H9 (cell line): ENCODE measurements at regions not wholly inside any gene's neighbourhood (a gene's known extent, or its start where the extent isn't known, plus 50 kb on each side); places are given as distances from the start of the nearest gene placed in this dataset.

ENCODE experiments used
- DNase-seq: peaks from one replicate; pipeline ENCODE4 v3.0.0-alpha.2; 2017
- H2AFZ ChIP-seq: one replicate; pipeline ENCODE4 v1.6.1; 2013; ENCODE audit warnings: mild to moderate bottlenecking, low read length, control low read depth, moderate library complexity
- H2AK5ac ChIP-seq: 2 replicates; pipeline ENCODE4 v1.6.1; 2013; ENCODE audit warnings: low read length, control low read depth, mixed read lengths; ENCODE audit not compliant: insufficient read length
- H2BK120ac ChIP-seq: one replicate; pipeline ENCODE4 v1.6.1; 2013; ENCODE audit warnings: low read depth, mild to moderate bottlenecking, low read length, control low read depth, inconsistent platforms; ENCODE audit not compliant: poor library complexity, severe bottlenecking
- H2BK12ac ChIP-seq: 2 replicates; pipeline ENCODE4 v1.6.1; 2013; ENCODE audit warnings: low read length, control low read depth, mixed read lengths, low read depth; ENCODE audit not compliant: insufficient read length
- H2BK15ac ChIP-seq: 2 replicates; pipeline ENCODE4 v1.6.1; 2013; ENCODE audit warnings: low read depth, low read length, control low read depth
- H2BK20ac ChIP-seq: one replicate; pipeline ENCODE4 v1.6.1; 2013; ENCODE audit warnings: low read depth, mild to moderate bottlenecking, low read length, control low read depth, inconsistent platforms; ENCODE audit not compliant: poor library complexity, severe bottlenecking
- H2BK5ac ChIP-seq: 2 replicates; pipeline ENCODE4 v1.6.1; 2013; ENCODE audit warnings: low read length, control low read depth, mixed read lengths; ENCODE audit not compliant: insufficient read length
- H3K14ac ChIP-seq: 2 replicates; pipeline ENCODE4 v1.6.1; 2013; ENCODE audit warnings: low read length, control low read depth; ENCODE audit not compliant: insufficient read depth
- H3K18ac ChIP-seq: 2 replicates; pipeline ENCODE4 v1.6.1; 2013; ENCODE audit warnings: low read depth, mild to moderate bottlenecking, mixed read lengths, low read length, control low read depth; ENCODE audit not compliant: insufficient read length
- H3K23ac ChIP-seq: 2 replicates; pipeline ENCODE4 v1.6.1; 2013; ENCODE audit warnings: low read length, control low read depth, mixed read lengths, low read depth; ENCODE audit not compliant: insufficient read length
- H3K23me2 ChIP-seq: 2 replicates; pipeline ENCODE4 v1.6.1; 2013; ENCODE audit warnings: low read depth, mild to moderate bottlenecking, mixed read lengths, low read length, control low read depth; ENCODE audit not compliant: insufficient read length, poor library complexity, severe bottlenecking
- H3K27ac ChIP-seq: 2 replicates; pipeline ENCODE4 v1.5.1; 2013; ENCODE audit warnings: low read length, control low read depth, mixed read lengths, low read depth; ENCODE audit not compliant: insufficient read length
- H3K27me3 ChIP-seq: 2 replicates; pipeline ENCODE4 v1.6.1; 2013; ENCODE audit warnings: low read length, control low read depth, inconsistent platforms; ENCODE audit not compliant: insufficient read depth
- H3K4ac ChIP-seq: 2 replicates; pipeline ENCODE4 v1.6.1; 2013; ENCODE audit warnings: low read depth, mild to moderate bottlenecking, control low read depth, inconsistent platforms, low read length, moderate library complexity
- H3K4me1 ChIP-seq: 2 replicates; pipeline ENCODE4 v1.6.1; 2013; ENCODE audit warnings: low read length, control low read depth, inconsistent platforms; ENCODE audit not compliant: insufficient read depth
- H3K4me2 ChIP-seq: 2 replicates; pipeline ENCODE4 v1.6.1; 2013; ENCODE audit warnings: low read length, control low read depth, mixed read lengths; ENCODE audit not compliant: insufficient read length, insufficient read depth
- H3K56ac ChIP-seq: 2 replicates; pipeline ENCODE4 v1.6.1; 2013; ENCODE audit warnings: low read depth, mild to moderate bottlenecking, mixed read lengths, low read length, control low read depth; ENCODE audit not compliant: insufficient read length
- H3K79me1 ChIP-seq: 2 replicates; pipeline ENCODE4 v1.6.1; 2013; ENCODE audit warnings: low read depth, mild to moderate bottlenecking, moderate library complexity, low read length, control low read depth, inconsistent platforms; ENCODE audit not compliant: insufficient read depth, poor library complexity, severe bottlenecking
- H3K79me2 ChIP-seq: 2 replicates; pipeline ENCODE4 v1.6.1; 2013; ENCODE audit warnings: low read length, control low read depth, inconsistent platforms; ENCODE audit not compliant: insufficient read depth
- H3K9ac ChIP-seq: 2 replicates; pipeline ENCODE4 v1.6.1; 2013; ENCODE audit warnings: low read length, control low read depth, mixed read lengths; ENCODE audit not compliant: insufficient read length; ENCODE audit errors: extremely low read depth
- H3K9me3 ChIP-seq: one replicate; pipeline ENCODE4 v1.6.1; 2013; ENCODE audit warnings: low read depth, low read length, inconsistent platforms; ENCODE audit not compliant: control insufficient read depth
- H3T11ph ChIP-seq: one replicate; pipeline ENCODE4 v1.6.1; 2013; ENCODE audit warnings: mild to moderate bottlenecking, low read length, control low read depth, inconsistent platforms
- H4K20me1 ChIP-seq: one replicate; pipeline ENCODE4 v1.6.1; 2013; ENCODE audit not compliant: control insufficient read depth, insufficient read length, insufficient read depth
- H4K5ac ChIP-seq: 2 replicates; pipeline ENCODE4 v1.6.1; 2013; ENCODE audit warnings: low read depth, mild to moderate bottlenecking, mixed read lengths, low read length, control low read depth; ENCODE audit not compliant: insufficient read length
- H4K8ac ChIP-seq: replicated peaks from 2 replicates; pipeline ENCODE4 v1.6.1; 2013; ENCODE audit warnings: low read length, control low read depth, mixed read lengths, low read depth; ENCODE audit not compliant: insufficient read length
- H4K91ac ChIP-seq: 2 replicates; pipeline ENCODE4 v1.6.1; 2013; ENCODE audit warnings: low read depth, mild to moderate bottlenecking, moderate library complexity, mixed read lengths, low read length, control low read depth; ENCODE audit not compliant: insufficient read length
- H3K27ac Mint-ChIP-seq, 3 experiments: 2 replicates in 2 of 3; 3 replicates in 1 of 3; pipeline ENCODE4 v1.8.0; 2020 to 2021; ENCODE audit warnings: mixed read lengths in 3 of 3, mild to moderate bottlenecking in 1 of 3, moderate library complexity in 1 of 3
- H3K27me3 Mint-ChIP-seq: 2 replicates; pipeline ENCODE4 v1.8.0; 2021; ENCODE audit warnings: low read depth, mild to moderate bottlenecking, moderate library complexity, mixed read lengths
- H3K36me3 Mint-ChIP-seq, 3 experiments: 2 replicates in 2 of 3; 3 replicates in 1 of 3; pipeline ENCODE4 v1.8.0; 2020 to 2021; ENCODE audit warnings: low read depth in 3 of 3, mixed read lengths in 3 of 3; ENCODE audit not compliant: insufficient read depth in 1 of 3
- H3K4me1 Mint-ChIP-seq, 2 experiments: 2 replicates each; pipeline ENCODE4 v1.8.0; 2020; ENCODE audit warnings: mixed read lengths in 2 of 2
- H3K4me3 Mint-ChIP-seq, 2 experiments: 2 replicates in 1 of 2; 3 replicates in 1 of 2; pipeline ENCODE4 v1.8.0; 2020 to 2021; ENCODE audit warnings: mild to moderate bottlenecking in 2 of 2, mixed read lengths in 2 of 2, moderate library complexity in 1 of 2
- H3K9me3 Mint-ChIP-seq, 2 experiments: 2 replicates in 1 of 2; 3 replicates in 1 of 2; pipeline ENCODE4 v1.8.0; 2020; ENCODE audit warnings: mild to moderate bottlenecking in 2 of 2, mixed read lengths in 2 of 2, moderate library complexity in 1 of 2
- WGBS: extraction: QIAGEN DNeasy Blood & Tissue Kit; methylation state at CpG from one replicate; pipeline ENCODE4 v1.1.7; 2013; ENCODE audit warnings: missing lambda C conversion rate, low lambda C conversion rate, mixed read lengths; ENCODE audit not compliant: insufficient read length; ENCODE audit errors: extremely low coverage; 5-methylcytosine and 5-hydroxymethylcytosine counted together
- TF ChIP-seq, protein P1 (sequence below): fragments of 200-600 bp; sonication (generic); conservative IDR thresholded peaks from 3 replicates; pipeline ENCODE4 v1.8.0; 2021; ENCODE audit warnings: antibody characterized with exemption, mild to moderate bottlenecking

DNA sequence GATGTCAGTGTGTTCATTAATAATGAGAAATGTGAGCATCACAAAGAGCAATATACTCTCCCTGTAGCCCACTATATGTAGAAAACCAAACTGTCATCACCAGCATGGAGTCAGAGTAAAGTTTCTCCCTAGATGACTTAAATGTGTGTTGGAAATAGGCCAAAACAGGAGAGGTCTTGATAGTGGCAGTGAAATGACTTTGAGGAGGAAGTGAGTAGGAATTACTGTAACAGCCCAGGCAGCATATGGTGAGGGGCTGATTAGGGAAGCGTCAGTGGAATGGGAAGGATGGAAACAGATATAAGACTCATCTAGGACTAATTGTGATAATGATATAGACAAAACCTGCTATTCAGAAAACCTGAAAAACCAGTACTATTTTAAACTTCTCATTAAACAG lies 83.9 kb downstream of the ATXN3L start:
- Mint-ChIP-seq H3K27me3 (peaks cover 2% of the 10 kb centered on the region), H3K9me3 (peaks cover 57 to 64% of the 10 kb centered on the region in 2 experiments), H3K36me3 (peaks cover 0 to 3% (median 1%) of the 10 kb centered on the region in 3 experiments; a peak in 3 of 7 replicates), H3K27ac (no peak overlapping the region; a peak in 1 of 7 replicates), H3K4me3 (no peak overlapping the region), H3K4me1 (peaks cover 6% of the 10 kb centered on the region in 2 experiments; a peak in 1 of 4 replicates)
- H3K56ac ChIP-seq: no peak overlapping the region
- no peaks in the 10 kb centered on the region for H4K20me1 ChIP-seq
- H4K5ac ChIP-seq: no peak overlapping the region
- H3K27ac ChIP-seq: no peak overlapping the region
- H3K9ac ChIP-seq: no peak overlapping the region
- no peak overlapping the region for H4K91ac ChIP-seq
- no peak overlapping the region for H3K23ac ChIP-seq
- WGBS: no CpG with 5 or more reads among the region's 1 CpG
- no peak overlapping the region for H2AFZ ChIP-seq
- H3K79me1 ChIP-seq: no peaks in the 10 kb centered on the region
- H3K9me3 ChIP-seq: peaks cover 9% of the 10 kb centered on the region
- H3K14ac ChIP-seq: no peak overlapping the region
- no peak overlapping the region for H4K8ac ChIP-seq
- no peak overlapping the region for H2BK15ac ChIP-seq
- H2BK12ac ChIP-seq: no peak overlapping the region
- no peak overlapping the region for H3K4me2 ChIP-seq
- no peaks in the 10 kb centered on the region for H3K27me3 ChIP-seq
- H3K18ac ChIP-seq: no peak overlapping the region
- H2BK20ac ChIP-seq: no peak overlapping the region
- no peak overlapping the region for H2AK5ac ChIP-seq
- H3K4me1 ChIP-seq: no peaks in the 10 kb centered on the region
- TF ChIP-seq, protein P1, sequence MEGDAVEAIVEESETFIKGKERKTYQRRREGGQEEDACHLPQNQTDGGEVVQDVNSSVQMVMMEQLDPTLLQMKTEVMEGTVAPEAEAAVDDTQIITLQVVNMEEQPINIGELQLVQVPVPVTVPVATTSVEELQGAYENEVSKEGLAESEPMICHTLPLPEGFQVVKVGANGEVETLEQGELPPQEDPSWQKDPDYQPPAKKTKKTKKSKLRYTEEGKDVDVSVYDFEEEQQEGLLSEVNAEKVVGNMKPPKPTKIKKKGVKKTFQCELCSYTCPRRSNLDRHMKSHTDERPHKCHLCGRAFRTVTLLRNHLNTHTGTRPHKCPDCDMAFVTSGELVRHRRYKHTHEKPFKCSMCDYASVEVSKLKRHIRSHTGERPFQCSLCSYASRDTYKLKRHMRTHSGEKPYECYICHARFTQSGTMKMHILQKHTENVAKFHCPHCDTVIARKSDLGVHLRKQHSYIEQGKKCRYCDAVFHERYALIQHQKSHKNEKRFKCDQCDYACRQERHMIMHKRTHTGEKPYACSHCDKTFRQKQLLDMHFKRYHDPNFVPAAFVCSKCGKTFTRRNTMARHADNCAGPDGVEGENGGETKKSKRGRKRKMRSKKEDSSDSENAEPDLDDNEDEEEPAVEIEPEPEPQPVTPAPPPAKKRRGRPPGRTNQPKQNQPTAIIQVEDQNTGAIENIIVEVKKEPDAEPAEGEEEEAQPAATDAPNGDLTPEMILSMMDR: no peak
- H3K79me2 ChIP-seq: no peaks in the 10 kb centered on the region
- H2BK120ac ChIP-seq: no peak overlapping the region
- no peaks in the 10 kb centered on the region for H3K23me2 ChIP-seq
- H3T11ph ChIP-seq: no peak overlapping the region
- no peak overlapping the region for H2BK5ac ChIP-seq
- no peak overlapping the region for H3K4ac ChIP-seq
- no peak for DNase-seq
